ENCODE measurements at regions not wholly inside any gene's neighbourhood (a gene's known extent, or its start where the extent isn't known, plus 50 kb on each side); places are given as distances from the start of the nearest gene placed in this dataset.
"Not testable (repeated sequence)": the region's sequence is repeated elsewhere in the genome, so short reads cannot be mapped to it uniquely, and the experiment has no call there.

DNA sequence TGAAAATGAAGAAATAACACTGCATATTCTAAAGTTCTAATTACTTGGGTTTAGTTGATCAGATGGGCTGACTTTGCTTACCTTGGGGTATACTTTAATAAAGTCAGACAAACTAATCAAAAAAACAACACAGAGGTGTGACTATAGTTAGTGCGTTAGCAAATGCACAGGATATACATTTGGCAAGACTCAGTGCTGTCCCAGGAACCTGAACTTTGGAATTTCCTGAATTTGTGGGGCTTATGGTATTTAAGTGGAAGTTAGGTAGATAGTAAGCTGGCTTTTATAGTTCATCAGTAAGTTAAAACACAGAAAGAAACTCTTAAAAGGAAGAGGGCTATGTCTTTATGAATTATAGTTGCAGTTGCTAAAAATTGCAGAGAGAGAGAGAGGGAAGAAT lies 302.6 kb upstream of the DDI1 start:
- peaks cover 30 to 41% of the 10 kb centered on the region in 2 donors for H3K4me1 ChIP-seq (ENCODE audit: control insufficient read depth in 1 of 2, low read depth in 2 of 2)
- H3K27me3 ChIP-seq (replicated peaks; ENCODE audit: insufficient read depth): no peaks in the 10 kb centered on the region
- no peaks in the 10 kb centered on the region for H3K36me3 ChIP-seq
- ATAC-seq (ENCODE audit: insufficient number of reproducible peaks, low FRiP score, low read depth) (no peak), DNase-seq (ENCODE audit: low spot score) (no peak)
- no peak overlapping the region for H3K4me3 ChIP-seq
- TF ChIP-seq, protein P1, sequence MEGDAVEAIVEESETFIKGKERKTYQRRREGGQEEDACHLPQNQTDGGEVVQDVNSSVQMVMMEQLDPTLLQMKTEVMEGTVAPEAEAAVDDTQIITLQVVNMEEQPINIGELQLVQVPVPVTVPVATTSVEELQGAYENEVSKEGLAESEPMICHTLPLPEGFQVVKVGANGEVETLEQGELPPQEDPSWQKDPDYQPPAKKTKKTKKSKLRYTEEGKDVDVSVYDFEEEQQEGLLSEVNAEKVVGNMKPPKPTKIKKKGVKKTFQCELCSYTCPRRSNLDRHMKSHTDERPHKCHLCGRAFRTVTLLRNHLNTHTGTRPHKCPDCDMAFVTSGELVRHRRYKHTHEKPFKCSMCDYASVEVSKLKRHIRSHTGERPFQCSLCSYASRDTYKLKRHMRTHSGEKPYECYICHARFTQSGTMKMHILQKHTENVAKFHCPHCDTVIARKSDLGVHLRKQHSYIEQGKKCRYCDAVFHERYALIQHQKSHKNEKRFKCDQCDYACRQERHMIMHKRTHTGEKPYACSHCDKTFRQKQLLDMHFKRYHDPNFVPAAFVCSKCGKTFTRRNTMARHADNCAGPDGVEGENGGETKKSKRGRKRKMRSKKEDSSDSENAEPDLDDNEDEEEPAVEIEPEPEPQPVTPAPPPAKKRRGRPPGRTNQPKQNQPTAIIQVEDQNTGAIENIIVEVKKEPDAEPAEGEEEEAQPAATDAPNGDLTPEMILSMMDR (IDR thresholded peaks at IDR 0.05): no peak
- no peaks in the 10 kb centered on the region for H3K9me3 ChIP-seq
- no peak overlapping the region for H3K27ac ChIP-seq

DNA sequence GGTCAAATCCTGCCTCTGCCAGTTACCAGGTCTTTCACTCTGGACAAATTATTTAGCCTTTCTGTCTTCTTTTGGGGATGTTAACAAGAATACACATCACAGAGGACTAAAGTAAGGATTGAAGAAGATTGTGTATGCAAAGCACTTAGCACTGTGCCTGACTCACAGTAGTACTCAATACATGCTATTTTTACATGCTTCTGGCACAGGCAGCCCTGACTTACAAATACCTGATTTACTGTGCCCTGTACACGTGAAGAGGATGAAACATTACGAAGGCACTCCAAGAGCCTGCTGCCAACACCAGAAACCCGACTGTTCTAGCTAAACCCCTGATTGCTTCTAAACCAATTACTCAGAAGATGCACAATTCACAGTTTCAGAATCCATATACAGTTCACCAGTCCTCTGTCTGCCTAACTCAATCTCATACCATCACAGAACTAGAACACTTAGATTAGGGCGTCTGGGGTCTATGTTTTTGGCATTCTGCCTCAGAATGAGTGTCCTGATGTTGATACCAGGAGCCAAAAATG lies 300.9 kb upstream of the DDI1 start:
- Histone ChIP-seq H3K4me1 (ENCODE audit: control insufficient read depth in 1 of 2, low read depth in 2 of 2) (peaks cover 22 to 35% of the 10 kb centered on the region in 2 donors), H3K27me3 (replicated peaks; ENCODE audit: insufficient read depth) (no peaks in the 10 kb centered on the region), H3K9me3 (no peaks in the 10 kb centered on the region), H3K27ac (no peak overlapping the region), H3K36me3 (no peaks in the 10 kb centered on the region), H3K4me3 (no peak overlapping the region)
- no peak for ATAC-seq (ENCODE audit: insufficient number of reproducible peaks, low FRiP score, low read depth)
- TF ChIP-seq, protein P1 (IDR thresholded peaks at IDR 0.05): no peak
- DNase-seq (ENCODE audit: low spot score): no peak

DNA sequence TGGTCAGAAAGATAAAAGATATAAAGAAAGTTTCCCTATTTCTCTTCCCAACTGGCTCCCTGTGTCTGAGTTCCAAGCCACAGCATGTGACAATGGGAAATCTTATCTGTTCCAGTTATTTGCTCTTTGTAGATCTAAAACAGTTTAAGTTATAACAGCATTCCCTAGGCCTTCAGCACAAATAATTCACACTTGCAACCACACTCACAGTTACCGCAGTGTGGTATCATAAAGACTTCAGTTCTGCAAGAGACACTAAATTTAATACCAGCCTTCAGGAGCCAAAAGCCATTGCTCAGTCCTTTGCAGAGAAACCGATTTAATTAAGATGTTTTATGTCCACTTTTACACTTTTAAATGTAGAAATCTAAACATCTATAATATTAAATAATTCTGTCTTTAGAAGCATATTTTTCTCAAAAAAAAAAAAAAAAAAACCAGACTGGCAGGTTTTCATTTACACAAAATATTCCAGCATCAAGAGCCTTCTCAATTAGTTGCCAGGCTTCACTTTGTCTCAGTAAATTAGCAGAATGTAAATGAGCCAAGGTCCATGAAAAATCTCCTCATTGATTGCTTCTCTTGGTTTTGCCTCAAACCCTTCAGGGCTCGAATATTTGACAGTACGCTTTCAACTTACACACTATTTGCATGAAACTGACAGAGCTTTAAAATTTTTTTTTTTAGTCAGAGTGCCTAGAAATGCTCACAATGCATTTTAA lies 300.0 kb upstream of the DDI1 start:
- H3K4me1 ChIP-seq (ENCODE audit: control insufficient read depth in 1 of 2, low read depth in 2 of 2): peaks cover 20 to 31% of the 10 kb centered on the region in 2 donors
- no peaks in the 10 kb centered on the region for H3K9me3 ChIP-seq
- no peak for DNase-seq (ENCODE audit: low spot score)
- H3K4me3 ChIP-seq: no peak overlapping the region
- H3K36me3 ChIP-seq: no peaks in the 10 kb centered on the region
- no peak overlapping the region for H3K27ac ChIP-seq
- TF ChIP-seq, protein P1 (IDR thresholded peaks at IDR 0.05): no peak
- no peak for ATAC-seq (ENCODE audit: insufficient number of reproducible peaks, low FRiP score, low read depth)
- no peaks in the 10 kb centered on the region for H3K27me3 ChIP-seq (replicated peaks; ENCODE audit: insufficient read depth)

DNA sequence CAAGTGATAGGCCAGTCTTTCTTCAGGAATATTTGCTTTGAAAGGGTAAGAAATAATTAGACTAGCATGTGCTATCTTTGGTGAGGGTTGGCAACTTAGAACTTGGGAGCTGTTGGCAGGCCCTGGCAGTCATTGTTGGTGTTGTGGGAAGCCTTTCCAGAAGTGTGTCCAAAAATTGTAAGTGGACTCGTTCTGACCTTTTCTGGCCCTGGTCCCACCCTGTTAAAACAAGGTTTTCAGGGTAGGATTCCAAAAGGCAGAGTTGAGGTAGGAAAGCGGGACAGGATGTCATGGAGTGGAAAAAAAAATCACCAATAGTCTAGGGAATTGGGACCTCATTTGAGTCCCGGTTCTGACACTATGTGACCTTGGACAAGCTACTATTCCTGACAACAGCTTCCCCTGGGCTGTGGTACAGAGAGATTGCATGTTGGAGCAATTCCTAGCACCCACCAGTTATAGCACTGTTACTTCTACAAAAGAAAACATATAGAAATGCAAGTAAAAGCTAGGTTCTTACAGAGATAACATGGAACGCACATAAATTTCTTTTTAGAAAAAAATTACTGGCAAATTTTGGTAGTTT lies 299.3 kb upstream of the DDI1 start:
- Histone ChIP-seq H3K36me3 (no peaks in the 10 kb centered on the region), H3K27me3 (replicated peaks; ENCODE audit: insufficient read depth) (no peaks in the 10 kb centered on the region), H3K4me3 (no peak overlapping the region), H3K27ac (no peak overlapping the region), H3K4me1 (ENCODE audit: control insufficient read depth in 1 of 2, low read depth in 2 of 2) (peaks cover 20 to 31% of the 10 kb centered on the region in 2 donors), H3K9me3 (no peaks in the 10 kb centered on the region)
- ATAC-seq (ENCODE audit: insufficient number of reproducible peaks, low FRiP score, low read depth) (no peak), DNase-seq (ENCODE audit: low spot score) (no peak)
- TF ChIP-seq, protein P1 (IDR thresholded peaks at IDR 0.05): no peak

DNA sequence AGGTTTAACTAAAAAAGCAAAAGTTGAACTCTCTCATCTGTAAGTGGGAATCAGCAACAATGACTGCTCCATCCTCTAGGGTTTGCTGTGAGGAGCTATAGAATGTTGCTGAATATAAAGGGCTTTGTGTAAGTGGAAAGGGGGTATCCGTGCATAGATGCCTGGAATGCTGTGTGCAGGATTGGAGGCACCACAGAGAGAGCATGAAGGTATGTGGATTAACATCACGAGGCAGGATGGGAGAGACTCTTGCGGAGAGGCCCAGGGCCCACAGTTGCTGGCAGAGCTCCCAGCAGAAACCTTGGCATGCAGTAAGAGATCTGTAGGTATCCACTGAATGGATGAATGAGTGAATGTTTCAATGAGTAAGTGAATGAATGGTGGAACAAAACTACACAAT lies 298.7 kb upstream of the DDI1 start:
- Histone ChIP-seq H3K27me3 (replicated peaks; ENCODE audit: insufficient read depth) (no peaks in the 10 kb centered on the region), H3K4me3 (no peak overlapping the region), H3K27ac (no peak overlapping the region), H3K36me3 (no peaks in the 10 kb centered on the region), H3K4me1 (ENCODE audit: control insufficient read depth in 1 of 2, low read depth in 2 of 2) (peaks cover 20 to 31% of the 10 kb centered on the region in 2 donors), H3K9me3 (no peaks in the 10 kb centered on the region)
- ATAC-seq (ENCODE audit: insufficient number of reproducible peaks, low FRiP score, low read depth) (no peak), DNase-seq (ENCODE audit: low spot score) (no peak)
- TF ChIP-seq, protein P1 (IDR thresholded peaks at IDR 0.05): no peak

DNA sequence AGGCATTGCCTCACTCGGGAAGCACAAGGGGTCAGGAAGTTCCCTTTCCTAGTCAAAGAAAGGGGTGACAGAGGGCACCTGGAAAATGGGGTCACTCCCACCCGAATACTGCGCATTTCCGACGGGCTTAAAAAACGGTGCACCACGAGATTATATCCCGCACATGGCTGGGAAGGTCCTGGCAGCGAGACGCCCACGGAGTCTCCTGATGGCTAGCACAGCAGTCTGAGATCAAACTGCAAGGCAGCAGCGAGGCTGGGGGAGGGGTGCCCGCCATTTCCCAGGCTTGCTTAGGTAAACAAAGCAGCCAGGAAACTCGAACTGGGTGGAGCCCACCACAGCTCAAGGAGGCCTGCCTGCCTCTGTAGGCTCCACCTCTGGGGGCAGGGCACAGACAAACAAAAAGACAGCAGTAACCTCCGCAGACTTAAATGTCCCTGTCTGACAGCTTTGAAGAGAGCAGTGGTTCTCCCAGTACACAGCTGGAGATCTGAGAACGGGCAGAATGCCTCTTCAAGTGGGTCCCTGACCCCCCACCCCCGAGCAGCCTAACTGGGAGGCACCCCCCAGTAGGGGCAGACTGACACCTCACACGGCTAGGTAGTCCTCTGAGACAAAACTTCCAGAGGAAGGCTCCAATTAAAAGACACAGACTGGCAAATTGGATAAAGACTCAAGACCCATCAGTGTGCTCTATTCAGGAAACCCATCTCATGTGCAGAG lies 297.2 kb upstream of the DDI1 start:
- not testable (repeated sequence) for H3K27ac ChIP-seq; H3K4me3 ChIP-seq; ATAC-seq (ENCODE audit: insufficient number of reproducible peaks, low FRiP score, low read depth); H3K27me3 ChIP-seq (replicated peaks; ENCODE audit: insufficient read depth); H3K9me3 ChIP-seq; DNase-seq (ENCODE audit: low spot score); H3K36me3 ChIP-seq
- H3K4me1 ChIP-seq (ENCODE audit: control insufficient read depth in 1 of 2, low read depth in 2 of 2): peaks cover 20 to 31% of the 10 kb centered on the region in 2 donors

Data from thoracic aorta (tissue), 2 donors.